NCI-H345 treated with DMSO at 0.1 percent for 48 hours (cell line): ENCODE measurements at regions not wholly inside any gene's neighbourhood (a gene's known extent, or its start where the extent isn't known, plus 50 kb on each side); places are given as distances from the start of the nearest gene placed in this dataset.

ENCODE experiments used
- DNase-seq: peaks from one replicate; lab custom pipeline; 2025; ENCODE audit not compliant: unreplicated experiment; lab: John Stamatoyannopoulos, UW

- no peak for DNase-seq
Measured at GRCh38 chr10:129111922-129112321, 355.1 kb upstream of the MGMT start.

- DNase-seq = no peak
Measured at GRCh38 chr10:129114588-129114987, 352.5 kb upstream of the MGMT start.

DNA sequence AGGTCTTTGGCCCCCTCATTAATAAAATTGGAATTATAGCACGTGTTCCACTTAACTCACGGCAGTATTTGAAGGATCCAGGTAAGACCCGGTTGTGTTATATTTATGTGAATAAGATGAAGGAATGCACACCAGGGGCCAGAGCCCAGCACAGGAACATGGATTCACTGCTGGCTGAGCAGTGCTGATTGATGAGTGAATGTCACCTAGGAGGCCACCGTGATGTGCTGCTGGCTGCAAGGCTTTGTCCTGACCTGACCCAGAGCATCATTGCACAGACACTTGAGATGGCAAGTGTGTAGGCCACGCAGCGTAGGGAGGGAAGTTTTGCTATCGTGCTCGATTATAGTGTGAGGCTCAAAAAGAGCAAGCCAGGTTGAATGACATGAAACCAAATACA is 350.7 kb upstream of the MGMT start:
- no peak for DNase-seq

GRCh38 chr10:129120441-129120840 is 346.6 kb upstream of the MGMT start:
- DNase-seq = no peak

- DNase-seq = no peak
Measured at GRCh38 chr10:129122846-129123245, 344.2 kb upstream of the MGMT start.

DNA sequence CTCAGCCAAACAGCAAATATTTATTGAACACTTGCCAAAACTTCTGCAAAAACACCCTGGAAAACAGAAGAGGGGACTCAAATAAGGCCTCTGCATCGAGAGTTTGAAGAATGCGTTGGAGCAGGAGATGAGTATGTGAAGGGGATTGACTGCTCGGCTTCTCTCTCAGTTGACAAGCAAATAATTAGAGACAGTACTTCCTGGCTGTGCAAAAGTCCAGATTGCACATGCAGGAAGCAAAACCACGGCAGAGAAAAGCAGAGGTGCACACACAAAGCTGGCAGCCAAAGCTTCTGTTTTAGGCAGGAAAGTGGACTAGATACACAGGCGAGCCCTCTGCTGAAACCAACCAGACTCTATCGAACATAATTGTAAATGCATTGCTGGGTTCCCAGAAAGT is 343.6 kb upstream of the MGMT start:
- no peak for DNase-seq

DNA sequence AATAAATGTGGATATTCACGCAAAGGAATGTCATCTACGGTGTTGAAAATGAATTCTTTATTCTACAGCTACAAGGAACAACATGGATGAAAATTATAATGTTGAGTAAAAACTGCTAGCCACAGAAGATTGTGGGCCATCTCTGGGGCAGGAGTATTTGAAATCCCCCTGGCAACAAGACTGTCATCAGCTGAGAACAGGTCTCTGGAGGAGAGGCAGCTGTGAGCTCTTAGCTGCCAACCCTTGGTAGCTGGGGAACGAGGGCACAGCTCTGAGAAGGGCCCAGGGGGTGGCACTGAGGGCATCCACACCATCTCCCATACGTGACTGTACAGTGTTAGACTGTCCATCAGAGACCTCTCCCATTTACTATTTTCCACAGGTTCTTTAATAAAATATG is 340.1 kb upstream of the MGMT start:
- DNase-seq = no peak

- DNase-seq = no peak
Measured at GRCh38 chr10:129131457-129132132, 335.4 kb upstream of the MGMT start.

GRCh38 chr10:129133856-129134255 is 333.2 kb upstream of the MGMT start:
- DNase-seq = no peak

GRCh38 chr10:129134371-129134770 is 332.7 kb upstream of the MGMT start:
- no peak for DNase-seq

DNA sequence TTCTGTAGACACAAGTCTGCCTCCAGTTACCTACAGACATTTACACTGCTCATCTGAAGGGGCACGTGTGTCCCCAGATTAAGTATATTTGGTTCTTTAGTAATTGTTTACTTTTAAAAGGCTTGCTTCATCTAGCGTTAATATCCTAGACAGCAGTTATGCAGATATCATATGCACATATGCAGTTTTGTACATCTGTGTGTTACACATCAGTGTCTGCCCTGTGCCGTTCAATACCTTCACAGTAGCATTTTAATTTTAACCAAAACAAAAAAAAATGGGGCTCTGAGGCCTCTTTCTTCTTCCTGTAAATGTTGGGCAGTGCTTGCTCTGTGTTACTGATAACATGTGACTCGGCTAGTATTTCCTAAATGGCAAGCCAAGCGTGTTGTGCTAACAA is 331.4 kb upstream of the MGMT start:
- no peak for DNase-seq

DNA sequence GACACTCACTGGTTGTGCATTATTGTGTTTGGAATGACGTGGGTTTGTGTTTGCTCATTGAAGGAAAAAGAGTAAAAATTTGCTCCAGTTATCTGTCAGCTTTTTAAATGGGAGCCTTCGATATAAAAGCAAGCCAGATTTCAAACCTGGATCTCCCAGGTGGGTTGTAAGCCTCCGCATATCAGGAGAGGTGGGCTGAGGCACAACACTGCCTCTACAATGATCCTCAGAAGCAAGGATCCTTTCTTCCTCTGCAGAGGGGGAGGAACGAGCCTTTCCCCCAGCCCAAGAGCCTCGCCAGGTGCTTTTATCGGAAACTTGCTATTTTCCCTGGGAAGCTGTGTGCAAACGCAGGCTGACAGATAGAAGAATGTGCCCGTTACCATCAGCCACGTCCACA is 331.0 kb upstream of the MGMT start:
- no peak for DNase-seq

DNA sequence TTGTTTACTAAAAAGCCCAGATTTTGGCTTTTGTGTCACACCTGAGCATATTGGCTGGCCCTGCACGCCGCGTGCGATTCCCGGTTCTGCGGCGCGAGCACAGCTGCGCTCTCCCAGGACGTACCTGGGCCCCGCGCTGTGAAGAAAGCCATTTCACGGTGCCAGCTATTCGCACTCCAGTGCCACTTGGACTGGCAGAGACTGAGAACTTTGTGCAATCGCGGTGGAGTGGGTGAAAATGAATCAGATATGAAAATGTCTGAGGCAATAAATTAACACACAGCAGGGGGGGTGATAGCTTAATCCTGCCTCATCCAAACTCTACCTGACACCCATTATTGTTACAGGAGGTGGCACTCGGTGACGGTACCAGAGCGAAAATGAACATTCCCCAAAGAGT is 330.1 kb upstream of the MGMT start:
- DNase-seq = no peak

DNA sequence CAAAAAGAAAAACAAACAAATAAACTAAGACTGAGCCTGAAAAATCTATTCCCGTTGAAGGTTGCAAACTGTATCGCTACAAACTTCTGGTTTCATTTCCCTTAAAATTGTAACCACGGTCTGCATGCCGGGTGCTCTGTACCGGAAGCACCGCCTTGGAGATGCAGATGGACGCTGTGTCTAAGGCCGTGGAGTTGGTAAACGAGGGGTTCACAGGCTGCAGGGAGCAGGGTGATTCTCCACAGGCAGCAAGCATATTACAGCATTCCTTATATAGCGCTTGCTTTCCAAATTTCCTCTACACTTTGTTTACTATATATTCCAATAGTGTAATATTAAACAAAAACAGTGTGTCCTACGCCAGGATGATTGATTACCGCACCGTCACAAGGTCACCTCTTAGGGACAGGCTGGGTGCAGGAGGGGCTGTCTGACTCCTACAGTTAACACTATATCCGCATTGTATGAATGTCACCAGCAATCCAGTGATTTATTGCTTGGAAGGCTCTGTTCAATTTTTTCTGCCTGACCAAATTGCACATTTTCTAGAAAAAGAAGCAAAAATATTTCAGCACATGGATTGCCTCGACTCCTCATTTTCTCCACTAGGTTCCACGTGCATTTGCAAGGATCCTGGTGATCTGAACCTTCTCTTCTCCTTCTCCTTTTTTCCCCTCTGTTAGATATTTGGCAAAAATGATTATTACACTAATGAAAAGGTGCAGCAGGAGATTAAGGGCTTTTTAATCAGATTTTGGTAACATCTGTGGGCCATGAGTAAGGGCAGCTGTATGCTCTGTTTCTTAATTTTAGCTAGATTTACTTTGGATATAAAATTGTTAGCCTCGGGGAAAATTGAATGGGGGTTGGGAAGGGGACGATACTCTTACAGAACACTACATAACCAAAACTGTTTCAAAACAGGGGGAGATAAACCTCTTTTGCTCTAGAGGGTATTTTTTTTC is 325.8 kb upstream of the MGMT start:
- no peak for DNase-seq

DNA sequence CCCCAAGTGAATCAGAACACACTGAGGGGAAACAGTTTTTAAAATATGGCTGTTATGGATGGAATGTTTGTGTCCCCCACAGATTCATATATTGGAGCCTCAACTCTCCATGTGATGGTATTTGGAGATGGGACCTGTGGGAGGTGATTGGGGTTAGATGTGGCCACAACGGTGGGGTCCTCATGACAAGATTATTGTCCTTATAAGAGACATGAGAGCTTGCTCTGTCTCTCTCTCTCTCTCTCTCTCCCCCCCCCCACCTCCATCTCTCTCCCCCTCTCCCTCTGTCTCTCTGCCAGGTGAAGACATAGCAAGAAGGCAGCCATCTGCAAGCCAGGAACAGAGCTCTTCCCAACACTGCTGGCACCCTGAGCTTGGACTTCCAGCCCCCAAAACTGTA is 315.8 kb upstream of the MGMT start:
- DNase-seq = no peak

DNA sequence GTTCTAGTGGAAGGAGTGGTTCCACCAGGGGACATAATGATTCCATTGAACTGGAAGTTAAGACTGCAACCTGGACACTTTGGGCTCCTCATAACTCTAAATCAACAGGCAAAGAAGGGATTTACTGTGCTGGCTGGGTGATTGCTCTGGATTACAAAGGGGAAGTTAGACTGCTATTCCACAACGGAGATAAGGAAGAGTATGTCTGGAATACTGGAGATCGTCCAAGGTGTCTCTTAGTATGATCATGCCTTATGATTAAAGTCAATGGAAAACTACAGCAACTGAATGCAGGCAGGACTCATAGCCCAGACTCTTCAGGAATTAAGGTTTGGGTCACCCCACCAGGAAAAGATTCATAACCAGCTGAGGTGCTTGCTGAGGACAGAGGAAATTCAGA is 310.6 kb upstream of the MGMT start:
- no peak for DNase-seq

- no peak for DNase-seq
Measured at GRCh38 chr10:129157185-129157584, 309.9 kb upstream of the MGMT start.

DNA sequence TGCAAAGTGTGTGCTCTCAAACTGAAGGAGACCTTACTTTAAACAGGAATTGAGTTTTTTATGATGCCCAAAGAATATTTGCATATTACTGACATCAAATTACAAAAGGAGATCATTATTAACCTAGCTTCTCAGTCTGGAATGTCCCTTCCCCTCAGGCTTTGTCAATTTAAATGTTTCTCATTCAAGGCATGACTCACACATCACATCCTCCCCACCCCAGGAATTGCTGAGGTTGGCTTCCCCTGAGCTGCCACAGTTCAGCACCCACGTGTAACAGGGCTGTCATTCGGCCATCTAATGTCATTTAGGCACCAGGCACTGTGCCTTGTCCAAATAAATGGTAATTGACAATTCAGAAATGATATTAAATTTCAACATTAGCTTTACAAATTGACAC is 305.9 kb upstream of the MGMT start:
- DNase-seq = no peak

- no peak for DNase-seq
Measured at GRCh38 chr10:129163531-129163930, 303.5 kb upstream of the MGMT start.

- no peak for DNase-seq
Measured at GRCh38 chr10:129165076-129165720, 301.8 kb upstream of the MGMT start.

- DNase-seq = no peak
Measured at GRCh38 chr10:129165770-129166169, 301.3 kb upstream of the MGMT start.

DNA sequence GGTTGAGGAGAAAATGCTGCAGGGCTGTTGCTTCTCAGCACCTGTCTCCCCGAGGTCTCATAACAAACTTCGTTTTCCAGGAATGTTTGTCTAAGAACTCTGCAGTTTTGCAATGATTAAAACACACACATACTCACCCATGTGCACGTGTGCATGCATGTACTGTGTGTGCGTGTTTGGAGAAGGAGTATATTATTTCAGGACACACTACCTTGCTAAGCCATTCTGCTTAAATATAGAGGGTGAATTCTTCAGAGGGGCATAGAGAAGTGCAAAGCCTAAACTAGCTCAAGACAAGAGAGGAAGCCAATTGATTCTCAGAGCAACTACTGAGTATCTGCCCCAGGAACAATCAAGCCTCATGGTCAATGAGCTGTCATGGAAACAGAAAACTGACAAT is 298.4 kb upstream of the MGMT start:
- no peak for DNase-seq
